SW 1271 (cell line): ENCODE measurements at regions not wholly inside any gene's neighbourhood (a gene's known extent, or its start where the extent isn't known, plus 50 kb on each side); places are given as distances from the start of the nearest gene placed in this dataset.
A peak's percentile ranks its signal among the peaks of the same experiment; 100 is the strongest.

Experiments
- DNase-seq, 2 experiments: peaks; one replicate each; lab custom pipeline; 2025; lab: John Stamatoyannopoulos, UW

- no peak for DNase-seq
Measured at GRCh38 chr16:79790854-79791253, 190.3 kb upstream of the MAF start.

- no peak for DNase-seq
Measured at GRCh38 chr16:79788949-79789348, 188.4 kb upstream of the MAF start.

- DNase-seq: no peak
Measured at GRCh38 chr16:79786389-79786788, 185.9 kb upstream of the MAF start.

GRCh38 chr16:79784007-79784406 is 183.5 kb upstream of the MAF start:
- no peak for DNase-seq

DNA sequence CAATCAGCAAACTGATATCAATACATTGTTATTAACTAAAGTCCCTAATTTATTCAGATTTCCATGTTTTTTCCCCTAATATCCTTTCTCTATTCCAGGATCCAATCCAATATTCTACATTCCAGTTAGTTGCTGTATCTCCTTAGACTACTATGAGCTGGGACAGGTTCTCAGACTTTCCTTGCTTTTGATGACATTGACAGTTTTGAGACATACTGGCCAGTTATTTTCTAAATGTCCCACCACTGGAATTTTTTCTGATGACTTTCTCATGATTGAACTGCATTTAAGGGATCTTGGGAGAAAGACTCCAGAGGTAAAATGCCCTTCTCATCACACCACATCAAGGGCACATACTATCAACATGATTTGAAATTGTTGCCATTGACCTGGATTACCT is 177.1 kb upstream of the MAF start:
- DNase-seq: no peak

DNA sequence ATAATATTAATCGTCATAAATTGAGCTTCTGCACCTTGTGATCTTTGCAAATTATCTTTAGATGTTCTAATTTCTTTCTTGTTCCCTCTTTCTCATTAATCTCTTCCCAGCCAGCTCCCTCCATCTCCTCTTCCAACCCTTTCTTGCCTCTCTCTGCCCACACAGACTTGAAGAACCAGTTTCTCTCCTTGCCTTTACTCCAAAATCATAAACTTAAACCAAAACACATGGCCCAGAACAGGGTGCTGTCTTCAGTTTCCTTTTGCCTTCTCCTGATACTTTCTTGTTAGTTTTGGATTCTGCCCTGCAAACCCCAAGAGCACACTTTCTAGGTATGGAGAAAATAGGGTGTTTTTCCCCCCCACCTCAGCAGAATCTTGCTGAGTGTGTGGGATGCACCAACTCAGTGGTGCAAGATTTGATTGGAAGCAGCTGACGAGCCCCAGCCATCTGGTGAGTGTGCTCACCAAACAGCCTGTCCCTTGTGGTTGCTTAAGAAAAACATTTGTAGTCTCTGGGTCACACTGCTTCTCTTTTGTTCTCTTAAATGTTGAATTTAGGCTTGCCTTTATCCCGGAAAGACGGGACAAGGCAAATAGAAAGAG is 175.8 kb upstream of the MAF start:
- no peak for DNase-seq

- no peak for DNase-seq
Measured at GRCh38 chr16:79772784-79773183, 172.2 kb upstream of the MAF start.

DNA sequence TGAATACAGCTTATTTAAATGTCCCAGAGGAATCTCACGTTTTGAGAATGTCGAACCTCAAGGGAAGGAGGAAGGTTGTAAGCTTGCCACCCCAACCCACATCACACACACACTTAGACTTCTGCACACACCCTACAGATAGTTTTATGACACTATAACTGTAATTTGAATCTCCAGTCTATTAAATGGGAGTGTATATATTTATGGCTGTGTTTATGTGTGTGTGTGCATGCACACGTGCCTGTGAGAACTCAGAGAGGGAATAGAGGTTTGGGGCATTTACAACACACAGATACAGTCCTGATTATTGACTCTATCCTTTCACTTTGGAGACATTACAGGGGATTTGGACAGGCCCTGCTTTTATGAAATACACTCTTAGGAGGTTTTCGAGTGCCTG is 171.5 kb upstream of the MAF start:
- DNase-seq: no peak

DNA sequence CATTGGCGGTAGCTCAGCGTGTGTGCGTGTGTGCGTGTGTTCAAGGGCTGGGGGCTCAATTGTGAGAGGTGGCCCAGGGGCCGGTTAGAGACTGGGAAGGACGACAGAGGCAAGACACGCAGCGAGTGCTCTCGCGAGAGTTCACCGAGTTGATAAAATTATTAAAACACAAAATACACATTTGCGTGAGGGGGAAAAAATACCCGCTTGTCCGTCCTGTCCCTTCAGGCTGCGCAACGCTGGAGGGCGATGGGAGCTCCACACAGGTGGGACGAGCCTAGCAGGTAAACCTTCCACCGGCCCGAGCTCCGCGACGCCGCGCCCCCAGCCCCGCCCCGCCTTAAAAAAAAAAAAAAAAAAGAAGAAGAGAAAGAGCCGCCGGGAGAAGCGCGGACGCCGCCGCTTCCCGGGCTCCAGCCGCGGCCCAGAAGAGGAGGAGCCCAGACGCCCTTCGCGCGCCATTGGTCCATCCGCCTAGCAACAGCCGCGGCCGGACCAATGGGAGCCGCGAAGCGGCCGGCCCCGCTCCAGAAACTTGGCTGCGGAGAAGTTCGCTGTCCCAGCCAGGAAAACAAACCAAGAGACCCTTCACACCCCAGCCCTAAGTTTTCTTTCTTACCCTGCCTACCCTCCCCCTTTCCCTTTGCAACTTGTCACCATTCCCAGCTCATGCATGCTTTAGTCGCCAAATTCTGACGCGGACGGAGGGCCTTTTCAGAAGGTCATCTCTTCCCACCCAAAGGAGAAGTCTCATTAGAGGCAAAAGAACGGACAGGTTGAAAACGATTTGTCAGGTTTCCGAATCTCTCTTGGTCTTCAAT is 169.9 kb upstream of the MAF start:
- peak; percentile 54 to 82 for DNase-seq

DNA sequence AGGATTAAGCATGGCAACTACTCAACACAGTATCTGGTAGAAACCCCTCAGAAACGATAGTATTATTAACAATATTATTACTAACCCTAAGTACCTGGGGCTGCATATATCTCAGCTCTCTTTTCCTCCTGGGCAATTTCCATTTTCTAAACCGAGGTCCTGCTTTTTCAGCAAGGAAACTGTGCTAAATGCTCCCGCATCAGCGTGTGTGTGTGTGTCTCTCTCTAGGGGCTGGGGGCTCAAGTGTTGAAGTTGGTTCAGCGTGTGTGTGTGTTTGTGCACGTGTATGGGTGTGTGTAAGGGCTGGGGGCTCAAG is 169.3 kb upstream of the MAF start:
- no peak for DNase-seq

- no peak for DNase-seq
Measured at GRCh38 chr16:79769270-79769927, 168.9 kb upstream of the MAF start.

DNA sequence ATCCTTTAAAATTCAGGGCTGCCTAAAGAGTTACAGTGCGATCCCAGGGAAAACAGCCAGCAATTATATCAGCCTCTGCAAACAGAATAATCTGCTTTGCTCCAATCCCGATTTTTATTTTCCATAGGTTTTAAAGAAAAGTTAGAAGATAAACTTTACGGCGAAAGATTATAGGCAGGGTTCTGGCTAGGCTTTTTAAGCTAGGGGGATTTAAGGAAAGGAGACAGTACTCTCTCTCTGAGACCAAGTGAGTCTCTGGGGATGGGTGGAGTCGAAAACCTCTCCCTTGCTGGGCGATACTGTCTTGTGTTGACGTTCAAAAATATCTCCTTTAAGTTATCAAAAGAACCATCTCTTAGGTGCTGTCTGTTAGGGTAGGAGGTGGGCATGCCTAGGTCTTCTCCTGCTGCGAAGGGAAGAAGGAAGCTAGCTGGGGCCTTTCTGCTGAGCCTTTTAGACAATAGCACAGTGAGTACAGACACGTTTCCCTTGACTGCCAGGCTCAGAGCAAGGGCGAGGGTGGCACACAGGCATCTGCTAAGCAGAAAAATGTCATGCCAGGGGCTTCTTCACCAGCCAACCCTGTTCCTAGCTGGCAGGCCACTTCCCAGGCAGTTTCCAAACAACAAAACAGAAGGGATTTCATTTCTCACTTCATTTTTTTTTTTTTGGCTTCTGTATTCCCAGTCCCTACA is 167.9 kb upstream of the MAF start:
- DNase-seq: no peak

GRCh38 chr16:79767421-79768275 is 167.1 kb upstream of the MAF start:
- DNase-seq: peak in 1 of 2 experiments; percentile 4

GRCh38 chr16:79765901-79766394 is 165.4 kb upstream of the MAF start:
- no peak for DNase-seq

- DNase-seq: no peak
Measured at GRCh38 chr16:79765431-79765830, 164.9 kb upstream of the MAF start.

DNA sequence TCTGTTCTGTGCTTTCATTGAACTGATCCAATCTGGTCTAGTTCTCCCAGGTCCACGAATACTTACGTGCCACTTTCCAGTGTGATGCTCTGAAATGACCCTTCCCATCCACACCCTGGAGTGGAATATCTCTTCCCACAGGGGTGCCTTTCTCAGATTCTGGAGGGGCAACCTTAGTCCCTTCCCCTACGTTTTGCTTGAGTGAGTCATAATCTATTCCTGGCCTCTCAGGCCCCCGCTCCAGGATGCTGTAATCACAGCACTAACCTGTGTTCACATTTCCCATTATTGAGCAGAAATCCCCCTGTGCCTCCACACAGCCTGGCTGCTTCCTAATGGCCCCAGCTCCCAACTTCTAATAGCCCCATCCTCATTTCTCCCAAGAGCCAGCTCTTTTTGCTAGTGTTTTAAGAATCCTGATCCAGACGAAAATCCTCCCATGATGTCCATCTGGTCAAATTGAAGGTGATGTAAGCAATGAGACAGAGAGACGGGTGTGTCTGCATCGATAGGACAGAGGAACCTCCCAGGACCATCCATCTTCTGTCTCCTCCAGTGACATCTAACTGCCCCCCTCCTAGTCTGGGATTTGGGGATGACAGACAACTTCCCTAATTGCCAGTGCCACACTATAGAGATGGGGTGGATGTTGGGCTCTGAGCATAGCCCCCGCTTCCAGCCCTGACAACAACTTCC is 164.0 kb upstream of the MAF start:
- no peak for DNase-seq

DNA sequence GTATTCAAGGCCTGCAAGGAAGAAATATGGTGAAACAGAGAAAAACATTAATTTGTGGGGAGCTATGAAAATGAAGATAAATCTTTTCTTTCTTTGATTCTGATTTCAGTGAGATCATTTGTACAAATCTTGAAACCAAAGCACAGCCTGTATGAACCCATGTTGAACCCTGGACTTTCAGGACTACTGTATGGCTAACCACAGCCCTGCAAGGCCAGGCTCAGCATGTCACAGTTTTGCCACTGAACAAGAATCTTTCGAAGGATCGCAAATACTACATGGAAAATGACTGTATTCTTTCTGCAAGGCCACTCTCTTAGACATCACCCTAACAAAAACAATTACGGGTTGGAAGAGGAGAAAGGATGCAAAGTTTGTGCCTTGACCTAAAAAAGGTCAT is 161.7 kb upstream of the MAF start:
- no peak for DNase-seq

DNA sequence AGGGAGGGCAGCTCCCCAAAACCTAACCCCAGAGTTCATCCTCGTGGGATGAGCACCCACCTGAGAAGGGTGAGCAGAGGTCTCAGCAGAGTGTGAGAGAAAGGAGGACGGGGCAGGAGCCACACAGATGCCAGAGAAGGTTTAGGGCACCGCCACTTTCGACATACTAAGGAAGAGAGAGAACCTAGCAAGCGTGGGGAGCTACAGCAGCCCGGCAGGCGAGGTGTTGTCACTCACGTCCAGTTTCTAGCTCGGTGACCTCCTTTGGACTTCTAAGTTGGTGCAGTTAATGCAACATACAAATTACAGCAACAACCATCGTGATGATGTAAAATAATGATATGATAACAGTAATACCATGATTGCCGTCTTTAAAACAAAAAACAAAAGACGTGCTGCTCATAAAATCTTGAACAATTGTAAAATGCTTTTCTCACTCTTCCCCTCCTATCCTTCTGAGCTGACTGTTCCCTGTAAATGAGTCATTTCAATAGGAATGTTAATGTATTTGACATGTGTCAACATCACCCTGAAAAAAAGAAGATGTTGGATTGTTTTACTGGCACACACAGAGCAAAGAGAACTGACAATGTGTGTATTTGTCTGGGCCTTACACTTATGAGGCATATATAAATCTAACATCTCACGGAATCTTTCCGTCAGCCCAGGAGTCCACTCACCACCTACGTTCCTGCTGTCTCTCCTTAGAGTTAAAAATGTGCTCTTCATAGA is 158.2 kb upstream of the MAF start:
- DNase-seq: no peak

DNA sequence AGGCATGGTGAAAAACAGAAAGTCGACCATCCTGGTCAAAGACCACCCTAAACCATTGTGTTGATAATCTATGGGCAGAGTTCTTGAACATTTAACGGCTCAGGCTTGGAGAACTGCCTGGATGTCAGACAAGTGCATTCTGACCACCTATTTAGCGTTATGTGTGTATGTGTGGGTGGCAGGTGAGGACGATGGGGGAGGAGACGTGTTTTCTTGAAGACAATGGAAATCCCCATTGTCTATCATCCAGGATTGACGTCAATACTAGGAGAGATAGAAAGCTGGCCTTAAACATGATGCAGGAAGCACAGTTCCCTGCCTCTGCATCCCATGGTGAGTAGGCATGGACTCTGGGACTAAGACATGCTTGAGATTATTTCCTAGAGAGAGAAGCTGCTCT is 157.4 kb upstream of the MAF start:
- DNase-seq: no peak

DNA sequence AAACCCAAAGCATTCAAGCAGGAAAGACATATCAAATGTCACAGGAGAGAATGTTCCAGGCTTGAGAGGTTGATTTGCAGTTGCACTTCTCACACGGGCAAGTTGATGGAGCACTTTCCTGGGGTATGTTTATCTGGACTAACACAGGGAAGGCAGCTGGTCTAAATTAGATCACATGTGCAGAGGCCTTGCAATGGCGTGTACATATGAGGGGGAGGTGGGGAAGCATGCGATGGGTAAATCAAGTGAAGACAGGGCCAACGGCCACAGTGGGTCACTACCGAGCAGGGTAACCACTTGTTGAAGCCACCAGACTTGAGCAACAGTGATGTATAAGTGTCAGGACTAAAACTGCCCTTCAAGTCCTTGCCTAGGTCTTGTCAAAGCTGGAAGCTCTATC is 156.6 kb upstream of the MAF start:
- DNase-seq: no peak
